GM12878 (cell line): ENCODE measurements at regions not wholly inside any gene's neighbourhood (a gene's known extent, or its start where the extent isn't known, plus 50 kb on each side); places are given as distances from the start of the nearest gene placed in this dataset.

Experiments used
- ATAC-seq: fragments of 200-7000 bp; cut with Tn5 transposase; 3 replicates; pipeline ENCODE4 v1.9.1; 2020; ENCODE audit warnings: mild to moderate bottlenecking, moderate library complexity
- BruUV-seq: library from RNA; stranded (reverse); fragments of 400-500 nt; replicated peaks from 2 replicates; lab custom pipeline; 2021; lab: Mats Ljungman, UMichigan
- CTCF ChIA-PET: fragments of 300-600 bp; sonication (Branson Sonifier 250); formaldehyde crosslinking; extraction: SDS; loops from one replicate; lab custom pipeline; 2021; ENCODE audit warnings: inconsistent platforms; lab: Yijun Ruan, JAX
- POLR2A ChIA-PET: fragments of 350-600 bp; formaldehyde crosslinking; extraction: SDS; loops from one replicate; lab custom pipeline; 2021; ENCODE audit warnings: inconsistent platforms; lab: Charles Lee
- RAD21 ChIA-PET: fragments of 300-600 bp; sonication (Branson Sonifier 250); formaldehyde crosslinking; loops from one replicate; lab custom pipeline; 2023; ENCODE audit warnings: antibody characterized with exemption; ENCODE audit not compliant: unreplicated experiment; lab: Charles Lee
- SMC1A ChIA-PET: fragments of 300-600 bp; sonication (Branson Sonifier 250); formaldehyde crosslinking; loops from one replicate; lab custom pipeline; 2023; ENCODE audit not compliant: unreplicated experiment, uncharacterized antibody; lab: Charles Lee
- DNase-seq: peaks from one replicate; pipeline ENCODE4 v3.0.0-alpha.2; 2011; ENCODE audit warnings: low read depth, low spot score
- FAIRE-seq: peaks from 3 replicates; lab custom pipeline; 2011; peaks lifted over from hg19 to GRCh38; lab: Jason Lieb, UNC
- H2AFZ ChIP-seq: 2 replicates; pipeline ENCODE4 v1.6.0; 2011; ENCODE audit warnings: low read depth, low read length, control low read depth; ENCODE audit not compliant: control insufficient read depth
- H3K27ac ChIP-seq: 2 replicates; pipeline ENCODE4 v1.5.1; 2011; ENCODE audit warnings: control low read depth; ENCODE audit not compliant: control insufficient read depth, insufficient read depth
- H3K27me3 ChIP-seq, 2 experiments: replicated peaks in 1 of 2; 2 replicates each; pipeline versions ENCODE4 v1.6.0 to v1.6.1; 2011; ENCODE audit warnings: low read length in 1 of 2; ENCODE audit not compliant: control insufficient read depth in 2 of 2, insufficient read depth in 2 of 2
- H3K36me3 ChIP-seq, 2 experiments: 2 replicates each; pipeline ENCODE4 v1.5.1; 2011; ENCODE audit warnings: low read length in 1 of 2; ENCODE audit not compliant: control insufficient read depth in 2 of 2, insufficient read depth in 2 of 2
- H3K4me1 ChIP-seq: 2 replicates; pipeline ENCODE4 v1.6.1; 2011; ENCODE audit warnings: mild to moderate bottlenecking, low read length, moderate library complexity, mixed read lengths; ENCODE audit not compliant: control insufficient read depth, insufficient read depth
- H3K4me2 ChIP-seq: 2 replicates; pipeline ENCODE4 v1.6.0; 2011; ENCODE audit warnings: control low read depth; ENCODE audit not compliant: control insufficient read depth, insufficient read depth
- H3K4me3 ChIP-seq: fragments of 200-600 bp; sonication (generic); 2 replicates; pipeline ENCODE4 v1.5.1; 2016
- H3K79me2 ChIP-seq: 2 replicates; pipeline ENCODE4 v1.6.0; 2011; ENCODE audit warnings: low read length; ENCODE audit not compliant: control insufficient read depth, insufficient read depth
- H3K9ac ChIP-seq: 2 replicates; pipeline ENCODE4 v1.8.0; 2011; ENCODE audit warnings: low read length, control low read depth, mixed read lengths; ENCODE audit not compliant: control insufficient read depth, insufficient read depth
- H3K9me3 ChIP-seq: replicated peaks from 3 replicates; pipeline ENCODE4 v1.5.1; 2011; ENCODE audit warnings: mild to moderate bottlenecking, low read length; ENCODE audit not compliant: control insufficient read depth, insufficient read depth
- H4K20me1 ChIP-seq: 2 replicates; pipeline ENCODE4 v1.6.0; 2011; ENCODE audit not compliant: control insufficient read depth, insufficient read depth
- ATF7 ChIP-seq: fragments of 450-650 bp; IDR thresholded peaks from 2 replicates; pipeline ENCODE4 v1.6.1; 2016; ENCODE audit warnings: low read depth, mild to moderate bottlenecking
- BCLAF1 ChIP-seq: fragments of 450-650 bp; IDR thresholded peaks from 2 replicates; pipeline ENCODE4 v1.6.1; 2017; ENCODE audit warnings: antibody characterized with exemption, mild to moderate bottlenecking, moderate library complexity
- DPF2 ChIP-seq: fragments of 450-650 bp; IDR thresholded peaks from 2 replicates; pipeline ENCODE4 v1.6.1; 2017; ENCODE audit warnings: mild to moderate bottlenecking
- EED ChIP-seq: sonication (generic); IDR thresholded peaks from 2 replicates; pipeline ENCODE4 v1.6.1; 2016; ENCODE audit warnings: antibody characterized with exemption, low read depth
- JUND ChIP-seq: IDR thresholded peaks from 2 replicates; pipeline ENCODE4 v1.6.1; 2012; ENCODE audit warnings: low read depth, mild to moderate bottlenecking, low read length, improper control_type of control experiment, moderate library complexity
- MEF2B ChIP-seq: fragments of 450-650 bp; IDR thresholded peaks from 2 replicates; pipeline ENCODE4 v1.6.1; 2018; ENCODE audit warnings: mild to moderate bottlenecking, moderate library complexity; ENCODE audit not compliant: partially characterized antibody, poor library complexity, severe bottlenecking
- MTA2 ChIP-seq: fragments of 450-650 bp; IDR thresholded peaks from 2 replicates; pipeline ENCODE4 v1.6.1; 2016; ENCODE audit warnings: low read depth, mild to moderate bottlenecking, moderate library complexity
- MTA3 ChIP-seq: IDR thresholded peaks from 2 replicates; pipeline ENCODE4 v1.6.1; 2012; ENCODE audit warnings: low read length, inconsistent platforms, borderline replicate concordance
- POLR2A ChIP-seq: IDR thresholded peaks from 2 replicates; pipeline ENCODE4 v1.6.1; 2011; ENCODE audit warnings: low read depth, mild to moderate bottlenecking, low read length
- RAD21 ChIP-seq: IDR thresholded peaks from 2 replicates; pipeline ENCODE4 v1.6.1; 2011; ENCODE audit warnings: mild to moderate bottlenecking, low read depth, low read length, moderate library complexity; ENCODE audit not compliant: insufficient read depth
- RAD51 ChIP-seq: fragments of 450-650 bp; IDR thresholded peaks from 2 replicates; pipeline ENCODE4 v1.6.1; 2016; ENCODE audit warnings: moderate library complexity, mild to moderate bottlenecking, inconsistent platforms
- SIN3A ChIP-seq: IDR thresholded peaks from 2 replicates; pipeline ENCODE4 v1.6.1; 2012; ENCODE audit warnings: low read depth, low read length, improper control_type of control experiment
- SP1 ChIP-seq: IDR thresholded peaks from one replicate; pipeline ENCODE4 v1.6.1; 2011; ENCODE audit warnings: low read depth, low read length
- SREBF2 ChIP-seq: IDR thresholded peaks from 2 replicates; pipeline ENCODE4 v1.6.1; 2012; ENCODE audit warnings: mild to moderate bottlenecking, low read length
- SUPT20H ChIP-seq: IDR thresholded peaks from 2 replicates; pipeline ENCODE4 v1.6.1; 2011; ENCODE audit warnings: low read depth, mild to moderate bottlenecking, low read length, moderate library complexity, borderline replicate concordance; ENCODE audit not compliant: control insufficient read depth
- TCF7 ChIP-seq: IDR thresholded peaks from 2 replicates; pipeline ENCODE4 v1.6.1; 2014; ENCODE audit warnings: antibody characterized with exemption, borderline replicate concordance
- USF1 ChIP-seq: IDR thresholded peaks from 2 replicates; pipeline ENCODE4 v1.6.1; 2011; ENCODE audit warnings: borderline replicate concordance, low read depth, mild to moderate bottlenecking, moderate library complexity, mixed read lengths, low read length; ENCODE audit not compliant: insufficient read depth; ENCODE audit errors: extremely low read length
- ZBED1 ChIP-seq: IDR thresholded peaks from 2 replicates; pipeline ENCODE4 v1.6.1; 2016; ENCODE audit warnings: borderline replicate concordance
- ZNF592 ChIP-seq: fragments of 450-650 bp; IDR thresholded peaks from 2 replicates; pipeline ENCODE4 v1.6.1; 2017; ENCODE audit warnings: mild to moderate bottlenecking, moderate library complexity
- ZSCAN29 ChIP-seq: fragments of 450-650 bp; IDR thresholded peaks from 2 replicates; pipeline ENCODE4 v1.6.1; 2017; ENCODE audit warnings: mild to moderate bottlenecking, moderate library complexity
- WGBS: methylation state at CpG from one replicate; pipeline ENCODE4 v1.1.6; 2016; ENCODE audit warnings: low lambda C conversion rate; ENCODE audit not compliant: insufficient replicate concordance, insufficient coverage; ENCODE audit errors: missing lambda C conversion rate; 5-methylcytosine and 5-hydroxymethylcytosine counted together
- in situ Hi-C: fragments of 300-500 bp; cut with MboI; formaldehyde crosslinking; loops from 9 replicates; pipeline ENCODE4 v1.14.3; 2018; ENCODE audit warnings: mixed read lengths
- intact Hi-C: fragments of 100-400 bp; cut with micrococcal nuclease; formaldehyde crosslinking; loops from one replicate; pipeline ENCODE4 v1.14.2; 2022; ENCODE audit not compliant: unreplicated experiment

- H3K27ac ChIP-seq = no peak overlapping the region
- H3K27me3 ChIP-seq = no peaks in the 10 kb centered on the region
- SMC1A ChIA-PET = interaction anchor here (1.0 kb wide), 1 partner anchor 434 kb away, joined by 3 read pairs; no protein-coding TSS in a partner anchor
- TF ChIP-seq SUPT20H = no peak
- TF ChIP-seq SIN3A = no peak
- TF ChIP-seq MEF2B = no peak
- no peak for TF ChIP-seq ZNF592
- no peak for TF ChIP-seq POLR2A
- no peak for TF ChIP-seq DPF2
- no peak for TF ChIP-seq ZSCAN29
- no peak for TF ChIP-seq JUND
- no peak for TF ChIP-seq RAD51
- no peak for TF ChIP-seq RAD21
- no peak for TF ChIP-seq BCLAF1
- no peak for TF ChIP-seq MTA3
- no peak for TF ChIP-seq SP1
- no peak for TF ChIP-seq USF1
- TF ChIP-seq EED = no peak
- no peak for TF ChIP-seq TCF7
- no peak for TF ChIP-seq MTA2
- no peak for TF ChIP-seq SREBF2
- no peak for TF ChIP-seq ZBED1
- no peak for TF ChIP-seq ATF7
- FAIRE-seq = no peak
- ATAC-seq = no peak
- no TSS peak for BruUV-seq
- H3K9me3 ChIP-seq = no peaks in the 10 kb centered on the region
- RAD21 ChIA-PET = no interaction called here
- WGBS = 9% methylated on average over 3 of the region's 3 CpGs
- DNase-seq = no peak
- CTCF ChIA-PET = interaction anchor here (1.5 to 1.7 kb wide), 3 partner anchors 10 to 434 kb away, joined by 4 to 6 read pairs (median 5); no protein-coding TSS in a partner anchor
- no peak overlapping the region for H3K4me3 ChIP-seq
- no peak overlapping the region for H3K4me2 ChIP-seq
- H2AFZ ChIP-seq = no peak overlapping the region
- POLR2A ChIA-PET = no interaction called here
- no peaks in the 10 kb centered on the region for H4K20me1 ChIP-seq
- H3K4me1 ChIP-seq = no peaks in the 10 kb centered on the region
- H3K79me2 ChIP-seq = no peaks in the 10 kb centered on the region
- in situ Hi-C loops (no loop called here), intact Hi-C loops (loop anchor here (10.0 kb wide), 1 partner anchor 849 kb away; no protein-coding TSS in a partner anchor)
- H3K36me3 ChIP-seq = no peaks in the 10 kb centered on the region
- H3K9ac ChIP-seq = no peak overlapping the region
Observed at GRCh38 chrX:139125916-139126315, 404.6 kb upstream of the F9 start.
